Karpas-422 (cell line): ENCODE measurements at regions not wholly inside any gene's neighbourhood (a gene's known extent, or its start where the extent isn't known, plus 50 kb on each side); places are given as distances from the start of the nearest gene placed in this dataset.

Experiments
- DNase-seq: peaks from one replicate; pipeline ENCODE4 v3.0.0-alpha.2; 2015
- H2AFZ ChIP-seq: fragments of 200-600 bp; sonication (generic); 2 replicates; pipeline ENCODE4 v1.6.1; 2014; ENCODE audit warnings: antibody characterized with exemption, low read length, mixed read lengths
- H3K27ac ChIP-seq: fragments of 200-600 bp; sonication (generic); 2 replicates; pipeline ENCODE4 v1.5.1; 2014; ENCODE audit warnings: mild to moderate bottlenecking, low read length, moderate library complexity
- H3K27me3 ChIP-seq: fragments of 200-600 bp; sonication (generic); 2 replicates; pipeline ENCODE4 v1.6.1; 2014; ENCODE audit warnings: low read length, mixed read lengths
- H3K36me3 ChIP-seq: fragments of 200-600 bp; sonication (generic); 2 replicates; pipeline ENCODE4 v1.6.1; 2014; ENCODE audit warnings: low read length, mixed read lengths; ENCODE audit not compliant: insufficient read depth
- H3K4me1 ChIP-seq: fragments of 200-600 bp; sonication (generic); 2 replicates; pipeline ENCODE4 v1.6.1; 2014; ENCODE audit warnings: mild to moderate bottlenecking, low read length, mixed read lengths
- H3K4me2 ChIP-seq: fragments of 200-600 bp; sonication (generic); 2 replicates; pipeline ENCODE4 v1.6.1; 2014; ENCODE audit warnings: low read length, low read depth, mild to moderate bottlenecking; ENCODE audit not compliant: poor library complexity, severe bottlenecking
- H3K4me3 ChIP-seq: fragments of 200-600 bp; sonication (generic); 2 replicates; pipeline ENCODE4 v1.5.1; 2014; ENCODE audit warnings: mild to moderate bottlenecking, antibody characterized with exemption, low read length, mixed read lengths
- H3K79me2 ChIP-seq: fragments of 200-600 bp; sonication (generic); 2 replicates; pipeline ENCODE4 v1.6.1; 2014; ENCODE audit warnings: mild to moderate bottlenecking, low read length, mixed read lengths
- H3K9ac ChIP-seq: fragments of 200-600 bp; sonication (generic); 2 replicates; pipeline ENCODE4 v1.6.0; 2014; ENCODE audit warnings: low read length
- H3K9me2 ChIP-seq: fragments of 200-600 bp; sonication (generic), shearing (Covaris generic); replicated peaks from 2 replicates; pipeline ENCODE4 v1.6.0; 2014; ENCODE audit warnings: mild to moderate bottlenecking, low read length, moderate library complexity; ENCODE audit not compliant: insufficient read depth
- H3K9me3 ChIP-seq: fragments of 300-700, 200-600 bp; sonication (generic); 2 replicates; pipeline ENCODE4 v1.6.1; 2014; ENCODE audit warnings: low read length, mixed read lengths
- H4K20me1 ChIP-seq: fragments of 200-600 bp; sonication (generic); 2 replicates; pipeline ENCODE4 v1.6.1; 2014; ENCODE audit warnings: mild to moderate bottlenecking, antibody characterized with exemption, low read length, low read depth; ENCODE audit not compliant: insufficient read depth

- DNase-seq = no peak
- Histone ChIP-seq H3K4me2 (no peak overlapping the region), H4K20me1 (no peaks in the 10 kb centered on the region), H3K27ac (no peak overlapping the region), H3K9me2 (no peaks in the 10 kb centered on the region), H3K36me3 (no peaks in the 10 kb centered on the region), H3K79me2 (no peaks in the 10 kb centered on the region), H3K27me3 (0 out of 2 replicates have a peak, but pooled peaks cover 6% of the 10 kb centered on the region), H3K4me1 (no peaks in the 10 kb centered on the region), H3K9ac (no peak overlapping the region), H3K4me3 (no peak overlapping the region), H3K9me3 (no peaks in the 10 kb centered on the region), H2AFZ (no peak overlapping the region)
Measured at GRCh38 chr17:77737442-77738265, 220.8 kb upstream of the TNRC6C start.

GRCh38 chr17:77738751-77739531 lies 219.6 kb upstream of the TNRC6C start:
- Histone ChIP-seq H3K36me3 (no peaks in the 10 kb centered on the region), H3K9me2 (no peaks in the 10 kb centered on the region), H3K27me3 (no peaks in the 10 kb centered on the region), H3K4me2 (no peak overlapping the region), H4K20me1 (no peaks in the 10 kb centered on the region), H3K9me3 (no peaks in the 10 kb centered on the region), H3K4me1 (no peaks in the 10 kb centered on the region), H2AFZ (no peak overlapping the region), H3K27ac (no peak overlapping the region), H3K9ac (no peak overlapping the region), H3K4me3 (no peak overlapping the region), H3K79me2 (no peaks in the 10 kb centered on the region)
- DNase-seq = no peak

GRCh38 chr17:77740481-77740880 lies 218.0 kb upstream of the TNRC6C start:
- Histone ChIP-seq H3K79me2 (no peaks in the 10 kb centered on the region), H3K27ac (no peak overlapping the region), H3K9me3 (no peaks in the 10 kb centered on the region), H2AFZ (no peak overlapping the region), H3K9ac (no peak overlapping the region), H3K27me3 (no peaks in the 10 kb centered on the region), H3K9me2 (no peaks in the 10 kb centered on the region), H3K4me1 (no peaks in the 10 kb centered on the region), H3K4me2 (no peak overlapping the region), H4K20me1 (no peaks in the 10 kb centered on the region), H3K36me3 (no peaks in the 10 kb centered on the region), H3K4me3 (no peak overlapping the region)
- no peak for DNase-seq

GRCh38 chr17:77741109-77741508 lies 217.4 kb upstream of the TNRC6C start:
- Histone ChIP-seq H3K4me1 (no peaks in the 10 kb centered on the region), H3K4me2 (no peak overlapping the region), H3K9ac (no peak overlapping the region), H3K9me2 (no peaks in the 10 kb centered on the region), H3K27ac (no peak overlapping the region), H3K79me2 (no peaks in the 10 kb centered on the region), H3K36me3 (no peaks in the 10 kb centered on the region), H2AFZ (no peak overlapping the region), H3K27me3 (no peaks in the 10 kb centered on the region), H3K4me3 (no peak overlapping the region), H4K20me1 (no peaks in the 10 kb centered on the region), H3K9me3 (no peaks in the 10 kb centered on the region)
- peak; percentile 70 for DNase-seq

GRCh38 chr17:77742579-77742978 lies 215.9 kb upstream of the TNRC6C start:
- H3K79me2 ChIP-seq = no peaks in the 10 kb centered on the region
- H3K27me3 ChIP-seq = no peaks in the 10 kb centered on the region
- H3K4me3 ChIP-seq = no peak overlapping the region
- H3K9me3 ChIP-seq = no peaks in the 10 kb centered on the region
- DNase-seq = no peak
- no peaks in the 10 kb centered on the region for H4K20me1 ChIP-seq
- no peaks in the 10 kb centered on the region for H3K9me2 ChIP-seq
- H3K4me1 ChIP-seq = no peaks in the 10 kb centered on the region
- no peak overlapping the region for H3K9ac ChIP-seq
- H3K4me2 ChIP-seq = no peak overlapping the region
- no peaks in the 10 kb centered on the region for H3K36me3 ChIP-seq
- H3K27ac ChIP-seq = no peak overlapping the region
- H2AFZ ChIP-seq = no peak overlapping the region

- Histone ChIP-seq H4K20me1 (no peaks in the 10 kb centered on the region), H3K36me3 (no peaks in the 10 kb centered on the region), H3K9me3 (no peaks in the 10 kb centered on the region), H3K27ac (no peak overlapping the region), H3K4me3 (no peak overlapping the region), H3K27me3 (no peaks in the 10 kb centered on the region), H2AFZ (no peak overlapping the region), H3K79me2 (no peaks in the 10 kb centered on the region), H3K4me1 (no peaks in the 10 kb centered on the region), H3K9me2 (no peaks in the 10 kb centered on the region), H3K9ac (no peak overlapping the region), H3K4me2 (no peak overlapping the region)
- no peak for DNase-seq
Measured at GRCh38 chr17:77744066-77744988, 214.2 kb upstream of the TNRC6C start.

GRCh38 chr17:77745702-77746101 lies 212.8 kb upstream of the TNRC6C start:
- Histone ChIP-seq H3K79me2 (no peaks in the 10 kb centered on the region), H3K27ac (no peak overlapping the region), H3K9me2 (no peaks in the 10 kb centered on the region), H3K36me3 (no peaks in the 10 kb centered on the region), H3K4me1 (no peaks in the 10 kb centered on the region), H3K9me3 (no peaks in the 10 kb centered on the region), H3K27me3 (no peaks in the 10 kb centered on the region), H3K4me2 (no peak overlapping the region), H4K20me1 (peaks cover 3% of the 10 kb centered on the region; the same call in 1 of the 2 replicates), H2AFZ (no peak overlapping the region), H3K9ac (no peak overlapping the region), H3K4me3 (no peak overlapping the region)
- DNase-seq = no peak

GRCh38 chr17:77746393-77746792 lies 212.1 kb upstream of the TNRC6C start:
- Histone ChIP-seq H3K9ac (no peak overlapping the region), H3K4me1 (no peaks in the 10 kb centered on the region), H4K20me1 (peaks cover 3% of the 10 kb centered on the region; the same call in 1 of the 2 replicates), H3K36me3 (no peaks in the 10 kb centered on the region), H3K27me3 (no peaks in the 10 kb centered on the region), H3K4me2 (no peak overlapping the region), H2AFZ (no peak overlapping the region), H3K9me3 (no peaks in the 10 kb centered on the region), H3K9me2 (no peaks in the 10 kb centered on the region), H3K27ac (no peak overlapping the region), H3K79me2 (no peaks in the 10 kb centered on the region), H3K4me3 (no peak overlapping the region)
- no peak for DNase-seq
